ENCODE measurements at regions not wholly inside any gene's neighbourhood (a gene's known extent, or its start where the extent isn't known, plus 50 kb on each side); places are given as distances from the start of the nearest gene placed in this dataset.
"Not testable (repeated sequence)": the region's sequence is repeated elsewhere in the genome, so short reads cannot be mapped to it uniquely, and the experiment has no call there.

DNA sequence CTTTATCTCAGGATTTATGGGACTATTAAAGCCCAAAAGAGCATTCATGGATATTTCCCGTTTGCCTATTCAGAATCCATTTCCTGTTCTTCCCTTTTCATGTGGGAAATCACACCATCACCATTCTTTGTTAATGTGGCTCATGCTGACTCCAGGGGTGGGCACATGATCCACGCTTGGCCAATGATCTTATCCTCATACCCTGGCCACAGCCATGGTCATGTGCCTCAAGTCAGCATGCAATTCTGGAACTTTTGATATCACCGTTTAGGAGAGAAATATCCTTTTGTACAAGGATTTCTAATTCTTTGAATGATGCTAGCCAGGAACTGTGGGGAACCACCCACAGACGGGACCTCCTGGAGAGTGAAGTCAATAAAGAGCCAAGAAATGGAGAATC is 272.2 kb downstream of the PRELID2 start:
- DNase-seq: no peak

DNA sequence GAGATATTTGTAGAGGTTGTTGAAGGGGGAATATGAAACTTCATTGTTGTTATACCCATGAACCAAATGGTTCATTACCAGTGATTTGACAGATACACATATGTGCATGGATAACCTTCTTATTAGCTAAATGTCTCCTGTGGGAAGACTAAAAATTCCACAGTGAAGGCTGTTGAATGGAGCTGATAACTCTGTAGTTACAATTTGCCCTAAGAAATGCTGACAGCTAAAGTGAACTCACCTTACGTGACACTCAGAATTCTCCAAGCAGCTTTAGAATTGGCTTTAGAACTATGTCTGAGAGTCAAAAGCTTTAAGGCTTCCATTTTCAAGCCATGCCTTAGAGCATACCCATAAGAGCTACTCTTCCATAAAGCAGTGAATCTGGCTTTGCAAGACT is 276.9 kb downstream of the PRELID2 start:
- DNase-seq: no peak

DNA sequence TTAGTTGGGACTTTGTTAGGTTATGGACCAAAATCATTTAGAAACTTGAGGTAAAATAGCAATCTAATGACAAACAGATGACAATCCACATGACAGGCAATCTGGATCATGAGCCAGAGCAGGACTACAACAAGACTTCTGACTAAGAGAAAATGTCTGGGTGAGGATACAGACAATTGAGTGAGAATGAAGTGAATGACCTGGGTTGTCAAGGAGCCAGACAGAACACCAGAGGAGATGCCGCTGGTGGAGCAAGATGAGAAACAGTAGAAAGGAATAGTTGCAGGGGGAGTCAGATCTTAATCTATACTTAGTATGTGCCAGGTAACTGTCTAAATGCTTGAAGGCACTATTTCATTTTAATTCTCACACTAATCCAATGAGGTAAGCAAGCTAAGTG is 277.8 kb downstream of the PRELID2 start:
- no peak for DNase-seq

DNA sequence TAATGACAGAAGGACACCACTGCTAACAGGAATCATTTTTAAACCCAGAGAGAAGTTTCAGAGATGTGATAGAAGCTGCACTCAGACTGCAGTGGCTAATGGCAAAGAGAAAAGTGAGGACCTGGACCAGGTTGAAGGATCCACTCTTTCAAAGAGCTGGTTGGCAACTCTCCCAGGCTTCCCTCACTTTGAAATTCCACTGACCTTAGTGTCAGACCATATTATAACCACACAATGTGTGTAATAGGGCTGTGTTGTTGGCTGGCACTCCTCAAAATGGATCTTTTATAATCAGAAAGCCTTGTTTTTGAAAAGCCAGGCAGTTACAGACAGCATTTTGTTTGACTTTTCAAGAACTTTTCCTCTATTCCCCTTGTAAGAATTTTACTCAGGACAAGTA is 280.7 kb downstream of the PRELID2 start:
- DNase-seq: peak; percentile 64

DNA sequence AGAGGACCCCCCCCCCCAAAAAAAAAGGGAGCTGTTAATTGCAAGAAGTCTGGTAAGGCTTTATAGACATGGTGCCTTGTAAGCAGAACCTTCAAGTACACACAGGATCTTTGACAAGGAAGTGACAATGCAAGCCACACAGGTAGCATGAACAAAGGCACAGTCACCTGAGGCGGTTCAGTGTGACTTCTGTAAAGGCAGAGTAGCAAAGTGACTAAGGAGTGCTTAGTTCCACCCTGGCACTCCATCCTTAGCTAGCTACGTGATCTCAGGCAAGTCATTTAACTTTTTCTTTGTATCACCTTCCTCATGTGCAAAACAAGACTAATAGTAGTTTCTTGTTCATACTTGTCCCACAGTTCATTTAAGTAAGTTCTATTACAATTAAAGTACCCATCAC is 282.0 kb downstream of the PRELID2 start:
- no peak for DNase-seq

DNA sequence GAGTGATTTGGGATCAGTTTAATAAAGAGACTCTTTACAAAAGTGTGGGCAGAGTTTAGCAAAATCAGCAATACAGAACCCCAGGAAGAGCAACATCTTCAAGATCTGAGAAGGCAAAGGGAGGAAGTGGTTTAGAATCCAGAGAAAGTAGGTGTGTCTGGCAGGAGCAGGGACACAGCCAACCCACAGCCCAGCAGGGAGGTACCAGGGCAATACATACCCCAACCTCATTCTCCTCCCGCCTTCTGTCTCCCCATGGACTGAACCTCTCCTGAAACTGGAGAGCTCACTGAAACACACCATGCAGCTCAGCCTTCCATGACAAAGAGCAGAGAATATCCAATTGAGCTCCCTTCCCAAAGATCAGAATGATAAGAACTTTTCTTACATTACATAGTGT is 283.4 kb downstream of the PRELID2 start:
- DNase-seq: no peak

DNA sequence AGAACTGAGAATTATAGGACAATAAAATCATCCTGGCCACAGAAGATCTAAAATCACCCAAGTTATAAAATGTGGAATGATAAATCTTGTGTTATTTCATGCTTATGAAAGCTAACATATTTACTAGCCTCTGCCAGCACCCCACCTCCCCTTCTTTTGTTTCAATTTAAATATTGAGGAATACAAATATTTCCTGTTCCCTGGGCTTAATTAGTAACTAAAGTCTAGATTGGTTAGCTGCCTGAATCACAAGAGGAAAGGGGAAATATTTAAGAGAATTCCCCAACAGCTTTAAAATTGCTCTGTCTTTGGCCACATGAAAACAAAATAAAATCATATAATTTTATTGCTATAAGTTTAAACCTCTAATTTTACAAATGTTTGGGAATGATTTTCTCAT is 287.0 kb downstream of the PRELID2 start:
- no peak for DNase-seq

DNA sequence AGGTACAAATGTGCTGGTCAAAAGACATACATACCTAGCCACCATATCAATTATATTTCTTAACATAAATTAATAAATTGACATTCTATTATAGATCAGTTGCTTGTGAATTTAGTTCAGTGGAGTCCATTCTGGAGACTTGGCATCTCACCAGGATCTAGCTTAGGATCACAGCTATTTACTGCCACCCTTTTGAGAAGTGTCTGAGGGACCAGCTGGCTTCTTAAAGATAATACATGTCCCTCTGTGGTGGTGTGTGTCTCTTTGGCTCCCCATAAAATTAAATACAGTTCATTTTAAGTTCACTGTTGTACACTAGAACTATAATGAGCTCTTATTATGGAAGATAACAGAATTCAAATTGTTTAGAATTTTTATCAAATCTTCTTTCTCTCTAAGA is 290.7 kb downstream of the PRELID2 start:
- no peak for DNase-seq

DNA sequence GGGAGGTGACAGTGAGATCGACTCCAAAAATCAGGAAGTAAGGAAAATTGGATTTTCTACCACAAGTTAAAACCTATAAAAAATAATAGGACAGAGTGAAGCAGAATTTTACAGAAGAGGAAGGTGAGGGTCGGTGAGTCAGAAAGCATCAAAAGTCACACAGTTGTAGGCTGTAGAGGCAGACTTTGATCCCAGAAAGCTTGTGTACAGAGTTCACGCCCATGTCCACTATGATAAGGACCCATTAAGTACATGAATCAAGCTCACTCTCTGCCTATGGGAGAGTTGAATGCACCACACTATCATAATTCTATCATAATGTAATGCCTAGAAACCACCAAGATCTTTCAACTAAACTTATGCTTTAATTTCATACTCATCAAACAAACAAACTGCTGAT is 291.2 kb downstream of the PRELID2 start:
- DNase-seq: no peak

DNA sequence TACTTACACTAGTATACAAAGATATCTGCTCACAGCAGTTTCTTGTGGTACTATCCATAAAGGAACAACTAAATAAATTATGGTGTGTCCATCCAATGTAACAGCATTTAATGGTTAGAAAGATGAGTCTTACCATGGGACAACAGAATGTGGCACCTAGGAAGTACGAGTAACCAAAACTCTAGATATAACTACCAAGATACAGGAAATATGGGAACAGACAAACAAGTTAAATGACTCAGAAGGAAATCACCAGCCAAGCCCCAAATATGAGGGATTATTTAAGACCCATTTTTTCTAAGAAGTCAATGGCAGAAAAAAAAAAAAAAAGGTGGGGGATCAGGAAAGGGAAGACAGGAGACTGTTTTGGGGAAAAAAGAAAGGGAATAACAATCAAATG is 294.8 kb downstream of the PRELID2 start:
- DNase-seq: no peak

DNA sequence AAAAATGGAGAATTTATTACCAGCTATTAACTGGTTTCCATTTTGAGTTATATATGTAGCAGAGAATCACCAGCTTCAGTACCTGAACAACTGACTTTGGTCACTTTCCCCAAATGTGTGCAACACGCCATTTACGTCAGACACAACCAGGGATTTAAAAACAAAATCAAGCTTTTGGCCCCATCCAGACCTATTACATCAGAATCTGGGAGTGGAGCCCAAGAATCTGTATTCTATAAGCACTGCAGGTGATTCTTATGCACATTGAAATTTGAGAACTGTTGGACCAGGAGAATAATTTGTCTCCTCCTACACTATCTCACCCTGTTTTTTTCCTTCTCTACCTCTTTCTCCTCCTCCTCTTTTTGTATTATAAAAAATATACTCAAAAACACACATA is 295.9 kb downstream of the PRELID2 start:
- DNase-seq: no peak

DNA sequence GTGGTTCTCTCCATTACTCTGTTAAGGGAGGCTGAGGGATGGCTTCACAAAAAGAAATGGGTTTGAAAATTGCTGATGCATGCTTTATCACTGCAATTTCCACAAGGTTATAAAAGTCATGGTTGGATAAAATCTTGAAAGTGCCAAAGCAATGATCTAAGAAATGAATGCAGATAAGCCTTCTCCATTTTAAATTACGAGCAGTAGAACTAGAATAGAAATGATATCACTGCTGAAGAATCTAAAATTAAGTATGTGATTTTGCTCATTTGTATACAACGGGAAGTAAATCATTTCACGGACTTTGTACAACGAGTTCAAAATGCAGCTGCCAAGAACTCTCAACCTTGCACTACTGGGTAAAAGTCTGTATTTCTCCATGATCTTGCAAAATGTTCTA is 299.0 kb downstream of the PRELID2 start:
- peak; percentile 31 for DNase-seq

DNA sequence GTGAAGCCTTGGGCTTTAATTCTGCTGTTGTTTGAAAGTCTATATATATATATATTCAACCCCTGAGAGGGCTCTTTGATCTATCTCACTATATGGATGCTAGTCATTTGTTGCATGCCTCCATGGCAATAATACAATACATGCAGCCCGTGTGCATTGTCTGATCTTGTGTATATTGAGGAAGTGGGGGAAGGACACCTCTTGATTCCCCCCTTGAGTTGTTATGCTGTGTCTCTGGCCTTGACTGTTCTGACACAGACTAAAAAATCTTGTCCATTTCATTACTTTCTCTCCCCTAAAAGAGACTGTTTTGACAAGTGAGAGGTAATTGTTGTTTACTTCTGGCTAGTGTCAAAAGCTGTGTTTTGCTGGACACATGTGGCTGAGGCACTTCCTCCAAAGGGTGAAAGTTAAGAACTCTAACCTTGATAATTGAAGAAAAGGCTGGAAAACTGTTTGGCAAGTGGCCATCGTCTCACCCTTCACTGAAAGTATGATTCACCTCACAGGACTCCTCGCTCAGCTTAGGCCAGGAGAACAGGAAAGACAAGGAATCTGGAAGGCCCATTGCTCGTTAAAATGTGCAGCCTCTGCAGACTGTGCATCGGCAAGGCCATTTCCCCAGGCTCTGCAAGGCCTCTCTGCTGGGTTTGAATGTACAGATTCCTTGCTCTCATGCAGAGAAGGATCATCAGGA is 304.0 kb downstream of the PRELID2 start:
- DNase-seq: peak; percentile 84

DNA sequence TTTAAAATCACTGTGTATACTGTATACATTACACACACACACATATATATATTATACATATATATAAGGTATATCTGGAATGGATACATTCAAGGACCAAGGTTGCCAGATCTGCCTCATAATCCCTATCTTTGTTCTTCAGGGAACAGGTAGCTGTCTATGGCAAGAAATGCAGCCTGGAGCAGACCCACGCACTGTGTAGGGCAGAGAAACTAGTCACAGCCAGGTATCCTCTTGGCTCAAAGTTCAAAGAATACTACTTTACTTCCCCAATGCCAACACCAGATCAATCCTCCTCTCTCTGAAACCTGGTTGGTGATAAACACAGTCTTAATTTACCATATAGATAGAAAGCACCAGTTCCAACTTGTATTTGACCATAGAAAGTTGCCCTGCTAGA is 313.6 kb downstream of the PRELID2 start:
- no peak for DNase-seq

DNA sequence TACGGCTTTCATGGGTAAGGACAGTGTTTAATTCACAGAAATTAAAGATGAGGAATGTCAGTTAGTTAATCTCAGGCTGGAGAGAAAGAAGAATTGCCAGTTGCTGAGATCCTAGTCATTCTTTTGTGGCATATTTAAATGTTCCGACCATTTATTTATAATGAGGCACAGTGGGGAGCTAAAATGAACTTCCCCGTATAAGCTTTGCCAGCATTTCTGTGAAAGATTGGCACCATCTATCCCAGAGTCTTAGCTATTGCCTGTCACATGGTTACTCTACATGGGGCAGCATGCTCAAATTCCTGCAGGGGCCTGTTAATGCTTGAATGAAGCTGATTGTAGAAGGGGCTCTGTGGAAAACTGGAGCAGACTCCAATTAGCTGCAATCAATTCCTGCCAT is 314.1 kb downstream of the PRELID2 start:
- DNase-seq: no peak

DNA sequence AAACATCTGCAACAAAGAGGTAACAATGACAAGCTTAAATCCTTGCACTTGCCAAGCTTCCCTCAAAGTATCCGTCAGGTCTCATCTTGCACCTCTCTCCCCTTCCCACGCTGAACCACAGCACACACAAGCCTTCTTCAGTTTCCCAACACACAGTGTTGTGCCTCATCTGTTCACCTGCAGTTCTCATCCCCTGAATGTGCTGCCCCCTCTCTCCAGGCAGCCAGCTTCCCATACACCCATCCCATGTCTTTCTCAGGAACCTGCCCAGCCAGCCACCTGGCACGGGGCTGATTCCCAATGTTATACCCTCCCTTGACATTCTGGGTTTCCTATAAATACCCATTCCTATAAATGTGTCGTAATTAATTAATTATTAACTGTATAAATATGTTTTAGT is 314.8 kb downstream of the PRELID2 start:
- no peak for DNase-seq

DNA sequence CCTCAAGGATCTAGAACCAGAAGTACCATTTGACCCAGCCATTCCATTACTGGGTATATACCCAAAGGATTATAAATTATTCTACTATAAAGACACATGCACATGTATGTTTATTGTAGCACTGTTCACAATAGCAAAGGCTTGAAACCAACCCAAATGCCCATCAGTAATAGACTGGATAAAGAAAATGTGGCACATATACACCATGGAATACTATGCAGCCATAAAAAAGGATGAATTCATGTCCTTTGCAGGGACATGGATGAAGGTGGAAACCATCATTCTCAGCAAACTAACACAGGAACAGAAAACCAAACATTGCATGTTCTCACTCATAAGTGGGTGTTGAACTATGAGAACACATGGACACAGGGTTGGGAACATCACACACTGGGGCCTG is 317.6 kb downstream of the PRELID2 start:
- DNase-seq: not testable (repeated sequence)

DNA sequence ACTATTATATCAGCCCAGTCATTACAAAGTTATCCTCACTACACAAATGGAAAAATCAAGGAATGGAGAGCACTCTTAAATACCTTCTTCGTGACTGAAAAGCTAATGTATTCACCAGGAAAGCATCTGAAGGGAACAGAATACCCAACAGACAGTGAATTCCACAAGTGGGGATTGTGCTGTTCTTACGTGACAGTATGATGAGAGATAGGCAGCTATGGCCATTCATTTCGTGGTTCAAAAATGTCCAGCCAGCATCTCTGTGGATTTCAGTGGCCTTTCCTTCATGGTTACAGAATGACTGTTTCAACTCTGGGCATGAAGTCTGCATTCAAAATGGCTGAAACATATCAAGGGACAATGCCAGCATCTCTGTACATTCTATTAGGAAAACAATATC is 323.8 kb downstream of the PRELID2 start:
- no peak for DNase-seq

DNA sequence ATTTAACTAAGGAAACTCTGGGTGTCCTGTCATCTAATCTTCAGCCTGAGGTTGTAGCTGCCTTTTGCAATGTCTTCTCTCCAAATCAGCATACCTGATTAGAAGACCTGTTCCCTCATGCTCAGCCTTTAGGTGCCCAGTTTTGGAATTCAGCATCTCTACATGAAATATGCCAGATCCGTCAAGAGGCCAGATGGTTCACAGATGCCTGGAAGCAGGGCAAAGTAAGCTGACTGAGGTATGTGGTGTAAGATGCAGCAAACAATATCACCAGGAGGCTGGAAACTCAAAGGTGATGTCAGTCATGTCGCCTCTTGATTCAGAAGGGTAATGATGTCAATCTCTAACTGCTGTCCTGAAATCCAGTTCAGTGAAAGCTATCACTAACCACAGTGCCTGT is 324.4 kb downstream of the PRELID2 start:
- no peak for DNase-seq

DNA sequence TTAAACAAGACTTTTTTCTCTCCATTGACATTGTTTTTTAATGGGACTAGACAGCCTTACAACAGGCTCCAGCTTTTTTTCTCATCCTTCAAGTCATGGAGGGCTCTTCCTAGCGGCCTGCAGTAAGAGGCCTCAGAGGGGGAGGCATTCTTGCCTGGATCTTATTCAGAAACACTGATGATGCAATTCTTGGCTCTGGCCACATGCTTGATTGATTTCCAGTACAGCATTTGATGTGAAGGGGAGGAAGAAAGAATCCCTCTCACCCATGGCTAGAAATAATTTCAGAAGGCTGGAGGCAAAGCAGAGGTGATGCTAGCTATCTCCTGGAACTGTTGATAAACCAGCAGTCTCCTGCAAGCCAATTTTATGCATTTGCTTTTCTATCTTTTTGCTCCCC is 324.8 kb downstream of the PRELID2 start:
- peak; percentile 55 for DNase-seq

DNA sequence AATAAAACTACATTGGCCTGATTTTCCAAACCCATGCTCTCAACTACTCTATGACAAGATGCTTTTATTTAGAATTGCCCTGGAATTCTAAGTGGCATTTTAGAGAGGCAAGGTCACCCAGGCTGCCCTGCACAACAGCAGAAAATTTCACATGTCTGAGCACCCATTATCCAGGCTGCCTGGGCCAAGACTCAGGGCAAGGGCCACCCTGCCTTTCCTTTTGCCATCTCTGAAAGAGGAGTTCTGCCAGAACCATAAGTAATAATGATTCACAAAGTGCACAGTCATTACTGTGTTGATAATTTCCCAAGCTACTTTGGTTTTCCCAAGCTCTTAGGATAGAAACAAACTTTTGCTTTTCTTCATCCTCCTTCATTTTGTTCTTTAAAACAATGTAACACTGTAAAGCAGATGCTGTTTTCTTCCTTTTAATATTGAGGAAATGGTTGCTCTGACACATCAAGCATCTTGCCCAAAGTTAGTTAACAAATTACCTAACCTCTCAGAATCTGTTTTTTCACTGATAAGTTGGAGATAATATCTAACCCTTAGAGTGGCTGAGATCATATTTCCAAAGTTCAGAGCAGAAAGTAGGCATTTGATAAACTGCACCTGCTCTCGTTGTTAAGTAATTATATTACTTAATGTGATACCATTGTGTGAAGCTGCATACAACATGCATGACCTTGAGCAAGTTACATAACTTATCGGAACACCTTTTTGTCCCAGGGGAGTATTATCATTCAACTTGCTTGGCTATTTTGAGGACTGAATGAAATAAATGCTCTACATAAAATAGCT is 325.6 kb downstream of the PRELID2 start:
- DNase-seq: no peak

DNA sequence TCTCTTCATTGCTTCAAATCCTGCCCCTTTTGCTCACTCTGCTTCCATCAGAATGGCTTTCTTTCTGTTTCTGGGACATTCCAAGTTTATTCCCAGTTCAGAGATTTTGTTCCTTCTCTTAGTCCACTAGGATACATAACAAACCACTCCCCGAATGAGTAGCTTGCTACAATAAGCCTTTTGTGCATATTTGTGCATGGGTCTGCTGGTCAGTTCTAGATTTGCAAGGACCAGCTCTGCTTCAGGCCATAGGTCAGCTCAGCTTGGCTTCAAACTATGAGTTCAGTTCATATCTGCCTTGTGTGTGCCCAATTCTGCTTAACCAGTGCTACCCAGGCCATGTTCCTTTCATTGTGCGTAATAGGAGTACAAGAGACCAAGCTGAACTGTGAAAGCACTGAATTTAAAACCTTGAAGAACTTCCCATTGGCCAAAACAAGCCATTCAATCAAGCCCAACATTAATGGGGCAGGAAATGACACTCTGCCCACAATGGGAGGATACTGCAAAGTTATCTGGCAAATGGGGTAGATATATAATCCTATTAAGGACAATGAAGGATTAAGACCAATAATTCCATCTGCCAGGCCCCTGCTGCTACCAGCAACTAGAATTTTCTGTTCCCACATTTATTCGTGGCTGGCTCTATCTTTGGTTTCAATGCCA is 328.8 kb downstream of the PRELID2 start:
- no peak for DNase-seq

DNA sequence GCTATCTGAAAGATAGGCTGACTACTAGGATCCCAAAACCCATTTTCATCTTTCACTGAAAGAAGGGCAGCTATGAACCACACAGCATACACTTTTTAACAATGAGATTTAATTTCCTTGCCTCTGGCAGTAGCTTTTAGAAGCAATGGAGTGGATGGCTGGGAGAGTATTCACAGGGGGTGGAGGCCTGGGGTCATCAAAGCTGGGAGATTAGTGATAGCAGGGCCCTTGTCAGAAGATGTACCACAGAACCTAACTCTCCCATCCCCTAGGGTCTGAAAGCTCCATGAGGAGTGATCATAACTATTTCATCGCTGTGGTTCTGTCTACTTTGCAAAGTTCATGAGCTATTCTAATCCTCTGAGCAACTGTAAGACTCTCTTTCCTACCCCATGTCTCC is 332.2 kb downstream of the PRELID2 start:
- no peak for DNase-seq

DNA sequence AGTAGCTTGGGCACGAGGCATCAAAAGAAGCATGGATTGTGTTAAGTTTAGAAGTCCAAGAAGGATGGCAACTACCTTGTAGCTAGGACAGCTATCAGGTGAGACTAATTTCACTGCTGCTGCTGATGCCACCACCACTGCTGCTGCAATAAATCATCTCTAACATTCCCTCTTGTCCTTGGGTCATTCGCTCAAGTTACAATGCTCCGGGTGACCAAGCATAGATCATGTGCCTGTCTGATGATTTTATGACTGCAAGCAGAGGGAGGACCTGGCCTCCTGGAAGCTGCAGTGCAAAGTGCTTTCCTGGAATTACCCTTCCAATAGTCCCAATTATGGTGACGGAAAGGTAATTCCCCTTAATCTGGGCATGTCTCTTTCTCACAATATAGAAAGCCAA is 334.4 kb downstream of the PRELID2 start:
- no peak for DNase-seq
